ENCODE measurements at regions not wholly inside any gene's neighbourhood (a gene's known extent, or its start where the extent isn't known, plus 50 kb on each side); places are given as distances from the start of the nearest gene placed in this dataset.
A peak's percentile ranks its signal among the peaks of the same experiment; 100 is the strongest.

GRCh38 chr3:139870000-139870675, 64.8 kb upstream of the CLSTN2 start:
- no peak for DNase-seq (ENCODE audit: low spot score)

GRCh38 chr3:139868773-139869172, 66.2 kb upstream of the CLSTN2 start:
- DNase-seq (ENCODE audit: low spot score), result no peak

- no peak for DNase-seq (ENCODE audit: low spot score)
Measured at GRCh38 chr3:139848660-139849059, 86.3 kb upstream of the CLSTN2 start.

- DNase-seq (ENCODE audit: low spot score), result no peak
Measured at GRCh38 chr3:139846729-139847128, 88.3 kb upstream of the CLSTN2 start.

GRCh38 chr3:139839659-139840058, 95.3 kb upstream of the CLSTN2 start:
- no peak for DNase-seq (ENCODE audit: low spot score)

- no peak for DNase-seq (ENCODE audit: low spot score)
Measured at GRCh38 chr3:139839014-139839413, 96.0 kb upstream of the CLSTN2 start.

GRCh38 chr3:139838269-139838957, 96.6 kb upstream of the CLSTN2 start:
- no peak for DNase-seq (ENCODE audit: low spot score)

GRCh38 chr3:139836698-139837464, 98.1 kb upstream of the CLSTN2 start:
- no peak for DNase-seq (ENCODE audit: low spot score)

GRCh38 chr3:139835830-139836683, 98.9 kb upstream of the CLSTN2 start:
- no peak for DNase-seq (ENCODE audit: low spot score)

GRCh38 chr3:139832998-139833397, 102.0 kb upstream of the CLSTN2 start:
- DNase-seq (ENCODE audit: low spot score), result no peak

- peak; percentile 77 for DNase-seq (ENCODE audit: low spot score)
Measured at GRCh38 chr3:139830817-139831216, 104.2 kb upstream of the CLSTN2 start.

- DNase-seq (ENCODE audit: low spot score), result no peak
Measured at GRCh38 chr3:139827833-139828232, 107.2 kb upstream of the CLSTN2 start.

- DNase-seq (ENCODE audit: low spot score), result no peak
Measured at GRCh38 chr3:139824864-139825263, 110.1 kb upstream of the CLSTN2 start.

GRCh38 chr3:139814646-139815045, 120.3 kb upstream of the CLSTN2 start:
- no peak for DNase-seq (ENCODE audit: low spot score)

- DNase-seq (ENCODE audit: low spot score), result no peak
Measured at GRCh38 chr3:139811331-139811730, 123.7 kb upstream of the CLSTN2 start.

- DNase-seq (ENCODE audit: low spot score), result no peak
Measured at GRCh38 chr3:139808201-139808600, 126.8 kb upstream of the CLSTN2 start.

- no peak for DNase-seq (ENCODE audit: low spot score)
Measured at GRCh38 chr3:139803294-139803693, 125.5 kb upstream of the NMNAT3 start.

GRCh38 chr3:139797724-139798343, 120.1 kb upstream of the NMNAT3 start:
- DNase-seq (ENCODE audit: low spot score), result peak; percentile 60

- no peak for DNase-seq (ENCODE audit: low spot score)
Measured at GRCh38 chr3:139794469-139795265, 116.9 kb upstream of the NMNAT3 start.

GRCh38 chr3:139793408-139793807, 115.6 kb upstream of the NMNAT3 start:
- DNase-seq (ENCODE audit: low spot score), result no peak

- DNase-seq (ENCODE audit: low spot score), result no peak
Measured at GRCh38 chr3:139780593-139780992, 102.8 kb upstream of the NMNAT3 start.

All from ecto neural progenitor cell (in vitro differentiated cells).